ENCODE measurements at regions not wholly inside any gene's neighbourhood (a gene's known extent, or its start where the extent isn't known, plus 50 kb on each side); places are given as distances from the start of the nearest gene placed in this dataset.

- TF ChIP-seq CTCF (conservative IDR thresholded peaks at IDR 0.05 in 1 of 2, IDR thresholded peaks at IDR 0.05 in 1 of 2; ENCODE audit: extremely low read depth in 1 of 2, insufficient read depth in 1 of 2, low read depth in 1 of 2, low read length in 2 of 2) (no peak), EZH2 (IDR thresholded peaks at IDR 0.05; ENCODE audit: borderline replicate concordance, low read length) (no peak)
Observed at GRCh38 chr4:104747635-104748034, 252.9 kb upstream of the CXXC4 start.
